MG63 (cell line): ENCODE measurements at regions not wholly inside any gene's neighbourhood (a gene's known extent, or its start where the extent isn't known, plus 50 kb on each side); places are given as distances from the start of the nearest gene placed in this dataset.
"Not testable (repeated sequence)": the region's sequence is repeated elsewhere in the genome, so short reads cannot be mapped to it uniquely, and the experiment has no call there.

Source experiments
- DNase-seq: peaks from one replicate; pipeline ENCODE4 v3.0.0-alpha.2; 2020
- H3K27me3 ChIP-seq: fragments of 250-450 bp; sonication (Bioruptor Pico); 2 replicates; pipeline ENCODE4 v1.5.1; 2020; ENCODE audit warnings: mild to moderate bottlenecking, moderate library complexity
- H3K36me3 ChIP-seq: fragments of 250-450 bp; sonication (Bioruptor Pico); 2 replicates; pipeline ENCODE4 v1.5.1; 2020; ENCODE audit warnings: mild to moderate bottlenecking, moderate library complexity
- H3K4me3 ChIP-seq: fragments of 250-450 bp; sonication (Bioruptor Pico); 2 replicates; pipeline ENCODE4 v1.5.1; 2020; ENCODE audit warnings: mild to moderate bottlenecking, moderate library complexity
- H3K9me3 ChIP-seq: fragments of 250-450 bp; sonication (Bioruptor Pico); 2 replicates; pipeline ENCODE4 v1.5.1; 2020; ENCODE audit warnings: mild to moderate bottlenecking, moderate library complexity

DNA sequence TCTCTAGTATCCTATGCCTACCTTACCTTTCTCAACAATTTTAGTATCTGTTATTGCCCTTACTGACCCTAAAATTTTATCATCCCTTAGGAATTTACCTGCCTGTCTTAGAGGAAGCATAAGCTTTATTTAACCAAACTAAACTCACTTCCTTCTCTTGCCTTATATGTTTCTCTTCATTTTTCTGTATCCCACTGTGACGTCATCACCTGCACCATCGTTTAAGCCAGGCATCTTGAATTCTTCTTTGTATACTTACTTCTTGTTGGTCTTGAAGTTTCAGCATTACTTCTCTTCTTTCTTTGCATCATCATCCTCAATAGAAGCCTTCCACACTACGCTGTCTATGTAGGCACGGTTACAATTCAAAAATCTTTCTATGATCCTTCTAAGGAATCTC is 231.0 kb upstream of the SMIM30 start:
- Histone ChIP-seq H3K9me3 (no peaks in the 10 kb centered on the region), H3K27me3 (no peaks in the 10 kb centered on the region), H3K36me3 (no peaks in the 10 kb centered on the region), H3K4me3 (no peak overlapping the region)
- no peak for DNase-seq

DNA sequence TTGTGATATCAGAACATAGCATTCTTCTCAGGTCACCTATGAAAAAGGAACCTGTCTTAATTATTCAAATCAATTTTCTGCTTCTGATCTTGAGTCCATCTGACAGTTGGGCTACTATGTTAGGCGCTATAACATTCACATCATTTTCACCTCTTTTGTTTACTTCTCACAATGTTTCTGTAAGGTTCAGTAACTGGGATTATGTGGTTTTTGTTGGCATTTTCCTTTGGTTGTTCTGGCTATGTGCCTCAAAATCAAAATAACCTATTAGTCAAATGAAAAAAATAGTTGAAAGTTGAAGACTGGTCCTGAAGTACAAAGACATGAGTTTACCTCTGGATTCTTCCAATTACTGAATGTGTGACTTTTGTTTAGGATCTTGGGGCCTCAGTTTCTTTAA is 221.3 kb upstream of the SMIM30 start:
- H3K27me3 ChIP-seq = no peaks in the 10 kb centered on the region
- no peaks in the 10 kb centered on the region for H3K9me3 ChIP-seq
- no peaks in the 10 kb centered on the region for H3K36me3 ChIP-seq
- no peak for DNase-seq
- no peak overlapping the region for H3K4me3 ChIP-seq

DNA sequence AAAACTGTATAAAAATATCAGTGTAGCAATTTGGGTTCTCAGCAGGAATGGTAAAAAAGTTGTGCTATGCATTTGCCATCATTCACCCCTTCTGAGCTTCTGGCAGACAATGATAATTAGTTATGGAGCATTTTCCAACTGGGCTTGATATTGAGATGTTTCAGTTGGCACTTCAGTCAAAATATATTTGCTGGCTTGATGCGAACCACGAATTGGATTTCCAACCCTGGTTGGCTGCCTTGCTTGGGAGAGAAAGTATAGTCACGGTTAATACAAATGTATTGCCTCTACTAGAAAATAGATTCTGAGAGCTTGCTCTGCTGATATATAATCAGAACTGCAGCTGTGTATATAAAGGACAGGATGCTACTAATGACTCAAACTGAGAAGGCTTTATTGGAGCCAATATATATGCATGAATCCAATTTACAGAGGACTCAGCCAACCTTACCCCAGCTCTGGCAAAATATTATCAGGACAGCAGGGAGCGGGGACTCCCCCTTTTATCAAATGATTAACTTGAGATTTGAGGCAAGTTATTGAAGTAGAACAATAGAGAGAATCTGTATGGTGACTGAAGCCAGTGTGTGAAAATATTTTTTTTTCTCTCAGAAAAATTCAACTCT is 219.8 kb upstream of the SMIM30 start:
- Histone ChIP-seq H3K27me3 (no peaks in the 10 kb centered on the region), H3K9me3 (no peaks in the 10 kb centered on the region), H3K4me3 (no peak overlapping the region), H3K36me3 (no peaks in the 10 kb centered on the region)
- DNase-seq = peak; percentile 26

DNA sequence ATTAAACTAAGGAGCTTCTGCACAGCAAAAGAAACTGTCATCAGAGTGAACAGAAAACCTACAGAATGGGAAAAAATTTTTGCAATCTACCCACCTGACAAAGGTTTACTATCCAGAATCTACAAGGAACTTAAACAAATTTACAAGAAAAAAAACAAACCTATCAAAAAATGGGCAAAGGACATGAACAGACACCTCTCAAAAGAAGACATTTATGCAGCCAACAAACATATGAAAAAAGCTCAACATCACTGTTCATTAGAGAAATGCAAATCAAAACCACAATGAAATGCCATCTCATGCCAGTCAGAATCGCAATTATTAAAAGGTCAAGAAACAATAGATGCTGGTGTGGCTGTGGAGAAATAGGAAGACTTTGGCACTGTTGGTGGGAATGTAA is 218.5 kb upstream of the SMIM30 start:
- not testable (repeated sequence) for H3K27me3 ChIP-seq, H3K36me3 ChIP-seq, H3K4me3 ChIP-seq, DNase-seq, H3K9me3 ChIP-seq

DNA sequence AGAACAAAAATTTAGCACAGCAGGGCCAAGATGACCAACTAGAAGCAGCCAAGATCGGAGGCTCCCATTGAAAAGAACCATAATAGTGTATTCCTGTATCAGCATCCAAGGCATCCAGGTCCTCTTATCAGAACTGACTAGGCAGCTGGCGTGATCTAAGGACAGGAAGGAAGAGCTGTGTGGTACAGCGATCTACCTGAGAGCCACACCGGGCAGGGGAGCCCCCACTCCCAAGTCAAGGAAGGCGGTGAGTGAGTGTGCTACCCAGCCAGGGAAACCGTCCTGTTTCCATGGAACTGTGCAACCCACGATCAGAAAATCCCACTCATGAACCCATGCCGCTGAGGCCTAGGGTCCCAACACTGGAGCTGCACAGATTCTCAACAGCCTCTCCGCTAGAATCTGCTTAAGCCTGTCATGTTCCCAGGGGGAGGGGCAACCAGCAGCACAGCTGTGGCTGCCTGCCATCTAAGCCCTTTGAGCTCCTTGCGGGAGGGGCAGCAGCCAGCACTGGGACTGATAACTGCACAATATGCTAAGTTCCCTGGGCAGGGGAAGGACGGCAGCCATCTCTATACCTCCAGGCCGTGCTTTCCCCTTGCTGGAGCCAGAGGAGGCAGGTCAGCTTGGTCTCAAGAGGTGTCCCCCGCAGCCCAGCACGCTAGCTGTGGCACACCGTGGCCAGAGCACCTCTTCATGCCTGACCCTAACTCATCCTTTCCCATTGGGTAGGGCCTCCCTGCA is 213.0 kb upstream of the SMIM30 start:
- Histone ChIP-seq H3K27me3 (no peaks in the 10 kb centered on the region), H3K9me3 (no peaks in the 10 kb centered on the region), H3K4me3 (no peak overlapping the region), H3K36me3 (no peaks in the 10 kb centered on the region)
- no peak for DNase-seq

DNA sequence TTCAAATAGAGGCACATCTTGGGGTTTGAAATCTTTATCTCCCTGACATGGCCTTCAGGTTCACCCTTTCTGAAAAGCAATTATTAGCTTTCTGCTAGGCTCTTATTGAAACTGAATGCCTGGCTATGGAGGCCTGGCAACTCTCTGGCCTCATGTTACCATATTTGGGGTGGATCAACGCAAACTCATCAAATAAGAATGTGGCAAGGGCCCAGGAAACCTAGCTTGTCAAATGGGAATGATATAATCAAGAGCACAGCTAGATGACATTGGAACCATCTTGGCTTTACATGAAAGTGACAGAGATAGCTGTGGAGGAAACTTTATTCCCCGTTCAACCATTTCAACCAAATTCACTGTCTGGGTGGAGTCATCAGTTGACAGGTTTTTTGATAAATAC is 202.8 kb upstream of the SMIM30 start:
- Histone ChIP-seq H3K27me3 (no peaks in the 10 kb centered on the region), H3K9me3 (no peaks in the 10 kb centered on the region), H3K4me3 (no peak overlapping the region), H3K36me3 (no peaks in the 10 kb centered on the region)
- peak; percentile 10 for DNase-seq

DNA sequence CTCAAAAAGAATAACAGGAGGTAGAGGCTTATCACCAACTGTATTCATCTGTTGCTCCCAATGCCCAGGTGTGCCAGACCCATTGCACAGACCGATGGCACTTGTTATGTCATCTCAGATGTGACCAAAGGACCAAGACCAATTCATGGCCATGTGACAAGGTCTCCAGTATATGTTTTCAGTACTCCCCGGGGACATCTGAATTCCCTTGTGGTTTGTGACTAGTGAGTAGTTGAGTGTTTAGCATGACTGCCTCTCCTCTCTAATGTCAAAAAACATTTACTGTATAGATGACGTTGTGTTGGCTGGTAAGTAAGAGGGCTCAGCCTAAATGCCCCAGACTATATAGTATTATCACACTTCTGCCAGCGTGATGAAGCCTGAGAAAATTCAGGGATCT is 202.1 kb upstream of the SMIM30 start:
- Histone ChIP-seq H3K4me3 (no peak overlapping the region), H3K36me3 (no peaks in the 10 kb centered on the region), H3K27me3 (no peaks in the 10 kb centered on the region), H3K9me3 (no peaks in the 10 kb centered on the region)
- DNase-seq = no peak

DNA sequence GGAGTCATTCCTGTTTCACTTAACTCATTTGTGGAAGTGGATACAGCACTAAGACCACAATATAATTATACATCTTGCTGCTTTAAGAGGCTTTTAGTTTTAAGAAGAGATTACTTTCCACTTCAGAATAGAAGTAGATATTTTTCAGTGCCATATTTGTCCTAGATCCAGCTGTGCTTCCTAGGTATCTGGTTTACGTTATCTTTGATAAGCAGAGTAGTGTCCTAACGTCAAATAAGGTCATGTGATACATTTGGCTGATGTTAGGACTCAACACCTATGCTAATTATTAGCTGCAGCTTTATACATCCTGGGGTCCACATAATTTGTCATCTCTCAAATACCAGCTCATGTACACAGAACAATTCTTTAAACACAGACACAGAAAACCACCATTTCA is 196.2 kb upstream of the SMIM30 start:
- Histone ChIP-seq H3K4me3 (no peak overlapping the region), H3K9me3 (no peaks in the 10 kb centered on the region), H3K36me3 (no peaks in the 10 kb centered on the region), H3K27me3 (no peaks in the 10 kb centered on the region)
- DNase-seq = no peak

DNA sequence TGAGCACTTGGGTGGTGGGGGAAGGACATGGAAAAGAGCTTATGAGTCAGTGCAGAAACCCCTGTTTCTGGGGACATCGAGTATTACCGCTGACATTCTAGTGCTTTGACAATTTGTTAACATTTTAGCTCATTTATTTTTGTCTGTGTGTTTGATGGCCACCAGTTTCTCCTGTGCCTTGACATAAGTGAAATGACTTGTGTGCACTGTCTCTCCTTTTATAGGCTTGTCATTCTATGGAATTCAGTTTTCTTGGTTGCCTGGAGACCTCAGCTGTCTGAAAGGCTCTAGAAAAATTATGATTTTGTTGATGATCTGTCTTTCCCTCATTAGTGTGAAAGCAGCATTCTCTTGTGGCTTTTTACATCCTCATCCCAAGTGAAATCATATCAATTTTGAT is 190.0 kb upstream of the SMIM30 start:
- no peak overlapping the region for H3K4me3 ChIP-seq
- no peaks in the 10 kb centered on the region for H3K36me3 ChIP-seq
- no peak for DNase-seq
- H3K9me3 ChIP-seq = no peaks in the 10 kb centered on the region
- no peaks in the 10 kb centered on the region for H3K27me3 ChIP-seq

DNA sequence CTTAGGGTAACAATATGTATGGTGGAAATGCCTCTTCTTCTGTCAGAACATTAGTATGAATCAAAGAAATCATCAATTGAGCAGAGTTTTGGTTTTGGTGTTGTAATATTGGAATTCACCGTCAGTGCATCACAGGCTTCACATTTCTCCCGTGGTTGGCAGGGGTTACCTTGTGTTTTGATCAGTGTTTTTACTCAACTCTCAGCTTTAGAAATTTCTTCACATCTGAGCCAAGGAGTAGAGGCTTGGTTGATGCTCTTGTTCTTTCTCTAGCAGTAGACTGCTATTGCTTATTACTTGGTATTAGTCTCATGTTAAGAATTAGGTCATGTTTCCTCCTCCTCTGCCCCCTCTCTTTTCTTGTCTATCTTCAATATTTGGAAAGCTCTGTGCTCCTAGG is 188.8 kb upstream of the SMIM30 start:
- H3K9me3 ChIP-seq = no peaks in the 10 kb centered on the region
- H3K27me3 ChIP-seq = no peaks in the 10 kb centered on the region
- no peaks in the 10 kb centered on the region for H3K36me3 ChIP-seq
- H3K4me3 ChIP-seq = no peak overlapping the region
- no peak for DNase-seq

DNA sequence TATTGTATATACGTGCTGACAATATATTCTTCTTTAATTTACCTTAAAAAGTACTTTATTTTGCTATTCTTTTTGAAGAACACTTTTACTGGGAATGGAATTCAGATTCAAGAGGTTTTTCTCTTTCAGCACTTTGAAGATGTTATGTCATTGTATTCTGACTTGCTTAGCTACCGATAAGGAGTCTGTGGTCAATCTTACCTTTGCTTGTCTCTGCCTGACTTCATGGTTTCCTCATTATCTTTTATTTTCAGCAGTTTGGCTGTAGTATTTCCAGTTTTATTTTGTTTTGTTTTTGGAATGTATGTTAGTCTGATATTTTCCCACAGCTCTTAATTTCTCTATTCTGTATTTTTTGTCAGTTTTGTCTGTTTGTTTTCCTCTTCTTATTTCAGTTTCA is 187.9 kb upstream of the SMIM30 start:
- Histone ChIP-seq H3K36me3 (no peaks in the 10 kb centered on the region), H3K4me3 (no peak overlapping the region), H3K9me3 (no peaks in the 10 kb centered on the region), H3K27me3 (no peaks in the 10 kb centered on the region)
- no peak for DNase-seq

DNA sequence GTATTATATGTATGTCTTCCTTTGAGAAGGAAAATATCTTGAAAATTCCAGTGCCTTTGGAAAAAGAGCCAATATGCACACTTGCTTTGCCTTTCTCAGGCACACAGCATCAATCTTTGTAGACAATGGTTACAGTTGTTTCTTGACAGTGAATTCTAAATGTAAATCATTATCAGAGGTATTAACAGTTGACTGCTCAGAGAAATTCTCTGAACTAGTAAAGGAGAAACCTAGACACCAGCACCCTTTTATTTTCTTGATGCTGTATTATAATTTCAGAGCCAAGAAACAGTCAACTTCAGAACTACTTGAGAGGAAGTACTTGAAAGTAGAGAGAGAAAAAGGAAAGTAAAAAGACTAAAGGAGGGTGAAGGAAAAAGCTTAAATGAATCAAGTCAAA is 185.8 kb upstream of the SMIM30 start:
- no peaks in the 10 kb centered on the region for H3K27me3 ChIP-seq
- DNase-seq = no peak
- no peaks in the 10 kb centered on the region for H3K9me3 ChIP-seq
- H3K4me3 ChIP-seq = no peak overlapping the region
- H3K36me3 ChIP-seq = no peaks in the 10 kb centered on the region

DNA sequence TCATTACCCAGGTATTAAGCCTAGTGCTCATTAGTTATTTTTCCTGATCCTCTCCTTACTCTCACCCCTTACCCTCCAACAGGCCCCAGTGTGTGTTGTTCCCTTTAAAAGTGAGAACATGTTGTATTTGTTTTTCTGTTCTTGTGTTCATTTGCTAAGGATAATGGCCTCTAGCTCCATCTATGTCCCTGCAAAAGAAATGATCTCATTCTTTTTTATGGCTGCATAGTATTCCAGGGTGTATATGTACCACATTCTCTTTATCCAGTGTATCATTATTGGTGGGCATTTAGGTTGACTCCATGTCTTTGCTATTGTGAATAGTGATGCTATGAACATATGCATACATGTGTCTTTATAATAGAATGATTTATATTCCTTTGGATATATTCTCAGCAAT is 185.0 kb upstream of the SMIM30 start:
- DNase-seq, H3K36me3 ChIP-seq, H3K27me3 ChIP-seq, H3K9me3 ChIP-seq, H3K4me3 ChIP-seq: not testable (repeated sequence)

DNA sequence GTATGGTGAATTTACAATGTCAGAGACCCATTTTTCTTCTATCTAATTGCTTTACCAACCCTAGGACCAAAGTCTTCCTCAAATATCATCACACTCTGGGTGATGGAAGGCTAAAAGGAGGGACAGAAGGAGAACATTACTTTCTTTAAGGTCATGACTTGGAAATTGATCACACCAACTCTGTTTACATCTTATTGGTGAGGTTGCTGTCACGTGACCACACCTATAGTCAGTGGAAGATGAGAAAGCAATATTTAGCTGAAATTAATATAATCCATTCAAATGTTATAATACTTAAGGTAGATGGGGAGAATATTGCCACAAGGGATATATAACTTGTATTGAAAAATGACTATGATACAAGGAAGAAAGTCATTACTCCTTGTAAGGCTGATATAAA is 183.6 kb upstream of the SMIM30 start:
- H3K27me3 ChIP-seq = no peaks in the 10 kb centered on the region
- H3K36me3 ChIP-seq = no peaks in the 10 kb centered on the region
- H3K9me3 ChIP-seq = no peaks in the 10 kb centered on the region
- DNase-seq = no peak
- H3K4me3 ChIP-seq = no peak overlapping the region

DNA sequence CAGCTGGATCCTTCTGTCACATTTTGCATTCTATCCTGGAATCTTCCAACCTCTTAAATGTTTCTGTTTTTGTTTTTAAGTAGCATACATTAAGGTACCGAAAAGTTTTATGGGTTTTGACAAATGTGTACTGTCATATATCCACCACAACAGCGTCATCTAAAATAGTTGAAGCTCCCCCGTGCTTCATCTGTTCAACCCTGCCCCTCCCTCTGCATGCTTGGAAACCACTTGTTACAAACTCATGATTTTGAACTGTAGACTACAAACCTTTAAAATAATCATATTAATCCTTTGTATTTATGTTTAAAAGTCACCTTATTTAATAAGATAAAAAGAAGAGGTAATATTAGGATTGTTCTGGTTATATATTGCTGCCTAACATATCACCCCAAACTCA is 182.8 kb upstream of the SMIM30 start:
- Histone ChIP-seq H3K36me3 (no peaks in the 10 kb centered on the region), H3K4me3 (no peak overlapping the region), H3K27me3 (no peaks in the 10 kb centered on the region), H3K9me3 (no peaks in the 10 kb centered on the region)
- DNase-seq = no peak

DNA sequence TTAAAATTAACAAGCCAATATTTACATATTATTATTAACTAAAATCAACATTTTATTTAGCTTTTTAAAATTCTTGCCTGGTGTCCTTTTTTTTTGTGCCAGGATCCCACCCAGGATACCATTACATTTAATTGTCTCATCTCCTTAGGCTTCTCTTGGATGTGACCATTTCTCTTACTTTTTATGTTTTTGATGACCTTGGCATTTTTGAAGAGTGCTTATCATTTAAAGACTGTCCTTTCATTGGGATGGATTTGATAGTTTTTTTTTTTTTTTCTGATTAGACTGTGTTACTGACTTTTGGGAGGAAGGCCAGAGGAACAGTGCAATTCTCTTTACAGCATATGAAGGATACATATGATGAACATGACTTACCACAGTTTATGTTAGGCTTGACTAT is 181.4 kb upstream of the SMIM30 start:
- Histone ChIP-seq H3K36me3 (no peaks in the 10 kb centered on the region), H3K4me3 (no peak overlapping the region), H3K27me3 (no peaks in the 10 kb centered on the region), H3K9me3 (no peaks in the 10 kb centered on the region)
- DNase-seq = no peak

DNA sequence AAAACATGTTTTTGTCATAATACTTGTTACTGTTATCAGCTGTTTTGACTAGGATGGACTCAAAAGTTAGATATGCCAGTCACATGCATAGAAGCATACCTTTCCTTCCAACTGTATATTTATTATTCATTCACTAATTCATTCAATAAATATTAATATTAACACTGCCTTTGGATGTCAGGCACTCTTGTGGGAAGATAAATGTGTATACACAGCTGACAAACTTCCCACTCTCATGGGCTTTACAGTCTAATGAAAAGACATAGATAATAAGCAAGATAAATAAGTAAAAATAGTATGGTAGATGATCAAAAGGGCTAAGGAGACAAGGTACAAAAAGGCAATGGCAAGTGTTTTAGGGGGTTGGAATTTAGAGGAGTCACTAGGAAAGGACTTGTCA is 180.1 kb upstream of the SMIM30 start:
- H3K27me3 ChIP-seq = no peaks in the 10 kb centered on the region
- H3K9me3 ChIP-seq = no peaks in the 10 kb centered on the region
- H3K4me3 ChIP-seq = no peak overlapping the region
- DNase-seq = no peak
- H3K36me3 ChIP-seq = no peaks in the 10 kb centered on the region

DNA sequence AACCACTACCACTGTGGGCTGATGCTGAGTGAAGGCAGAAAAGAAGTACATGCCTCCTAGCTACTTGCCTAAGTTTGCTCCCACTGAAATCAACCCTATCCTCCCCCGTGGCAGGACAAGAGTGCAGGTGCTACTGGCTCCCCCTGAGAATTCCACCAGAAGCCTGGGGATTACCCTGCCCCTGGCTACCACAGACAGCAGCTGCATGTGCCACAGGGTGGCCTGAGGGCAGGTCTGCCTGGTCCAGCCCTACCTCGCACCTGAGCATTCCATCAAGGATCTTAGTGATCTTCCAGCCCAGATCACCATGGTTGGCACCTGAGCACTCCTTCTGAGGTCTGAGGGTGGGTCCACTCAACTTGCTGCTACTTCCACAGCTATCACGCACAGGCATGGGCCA is 176.4 kb upstream of the SMIM30 start:
- H3K9me3 ChIP-seq = no peaks in the 10 kb centered on the region
- no peak overlapping the region for H3K4me3 ChIP-seq
- H3K27me3 ChIP-seq = no peaks in the 10 kb centered on the region
- no peak for DNase-seq
- H3K36me3 ChIP-seq = no peaks in the 10 kb centered on the region
